HEK293 (cell line): ENCODE measurements at regions not wholly inside any gene's neighbourhood (a gene's known extent, or its start where the extent isn't known, plus 50 kb on each side); places are given as distances from the start of the nearest gene placed in this dataset.

Experiments
- CTCF ChIA-PET: fragments of 350-600 bp; formaldehyde crosslinking; extraction: SDS; loops from one replicate; lab custom pipeline; 2021; ENCODE audit warnings: antibody characterized with exemption; lab: Yijun Ruan, JAX
- POLR2A ChIA-PET: fragments of 300-600 bp; formaldehyde crosslinking; extraction: SDS; loops from one replicate; lab custom pipeline; 2020; ENCODE audit warnings: antibody characterized with exemption, inconsistent platforms; lab: Yijun Ruan, JAX
- H3K27ac ChIP-seq: fragments of 200-500 bp; sonication (Bioruptor generic); 2 replicates; pipeline ENCODE4 v1.5.1; 2014; ENCODE audit warnings: low read depth, low read length, control low read depth, inconsistent platforms; ENCODE audit errors: extremely low read depth
- H3K36me3 ChIP-seq, 2 experiments: fragments of 200-500 bp in 1 of 2; sonication (Bioruptor generic) in 1 of 2; 1 replicate in 1 of 2; 2 replicates in 1 of 2; pipeline ENCODE4 v1.5.1; 2014 to 2017; ENCODE audit warnings: inconsistent platforms in 2 of 2, low read length in 2 of 2; ENCODE audit not compliant: control insufficient read depth in 2 of 2, insufficient read depth in 1 of 2
- H3K4me1 ChIP-seq: fragments of 200-500 bp; sonication (Bioruptor generic); 2 replicates; pipeline ENCODE4 v1.5.1; 2014; ENCODE audit warnings: mild to moderate bottlenecking, low read length, inconsistent platforms; ENCODE audit not compliant: control insufficient read depth, insufficient read depth
- H3K4me3 ChIP-seq: 2 replicates; pipeline ENCODE4 v1.5.1; 2011; ENCODE audit warnings: low read depth, mild to moderate bottlenecking, control low read depth, low read length, moderate library complexity
- H3K9me3 ChIP-seq: fragments of 200-500 bp; sonication (Bioruptor generic); 2 replicates; pipeline ENCODE4 v1.5.1; 2014; ENCODE audit warnings: low read depth, low read length, inconsistent platforms; ENCODE audit not compliant: control insufficient read depth, insufficient read depth
- SP7 ChIP-seq: fragments of 450-650 bp; formaldehyde crosslinking; IDR thresholded peaks from 2 replicates; pipeline ENCODE4 v1.5.1; 2016; ENCODE audit warnings: missing biosample characterization, missing genetic modification characterization
- ZBTB20 ChIP-seq: fragments of 450-650 bp; formaldehyde crosslinking; IDR thresholded peaks from 2 replicates; pipeline ENCODE4 v1.5.1; 2016; ENCODE audit warnings: missing biosample characterization, missing genetic modification characterization
- ZNF16 ChIP-seq: fragments of 450-650 bp; formaldehyde crosslinking; IDR thresholded peaks from 2 replicates; pipeline ENCODE4 v1.5.1; 2016; ENCODE audit warnings: low read depth, missing biosample characterization, missing genetic modification characterization
- ZNF202 ChIP-seq: fragments of 450-650 bp; formaldehyde crosslinking; IDR thresholded peaks from 2 replicates; pipeline ENCODE4 v1.5.1; 2016; ENCODE audit warnings: missing biosample characterization, missing genetic modification characterization, borderline replicate concordance
- ZNF341 ChIP-seq: fragments of 450-650 bp; formaldehyde crosslinking; IDR thresholded peaks from 2 replicates; pipeline ENCODE4; 2016; ENCODE audit warnings: low read depth, missing biosample characterization, missing genetic modification characterization
- ZNF426 ChIP-seq: fragments of 450-650 bp; formaldehyde crosslinking; IDR thresholded peaks from 2 replicates; pipeline ENCODE4 v1.5.1; 2017; ENCODE audit warnings: missing biosample characterization, missing genetic modification characterization, mild to moderate bottlenecking, inconsistent platforms, moderate library complexity
- ZNF510 ChIP-seq: fragments of 450-650 bp; formaldehyde crosslinking; IDR thresholded peaks from 2 replicates; pipeline ENCODE4 v1.5.1; 2018; ENCODE audit warnings: mild to moderate bottlenecking, missing genetic modification characterization, missing biosample characterization; ENCODE audit not compliant: insufficient replicate concordance
- ZNF596 ChIP-seq: fragments of 450-650 bp; IDR thresholded peaks from 2 replicates; pipeline ENCODE4 v1.5.0; 2018; ENCODE audit warnings: missing biosample characterization, mild to moderate bottlenecking, missing genetic modification characterization, moderate library complexity
- ZNF621 ChIP-seq: fragments of 450-650 bp; formaldehyde crosslinking; IDR thresholded peaks from 2 replicates; pipeline ENCODE4 v1.5.1; 2017; ENCODE audit warnings: missing biosample characterization, missing genetic modification characterization
- ZNF677 ChIP-seq: fragments of 450-650 bp; IDR thresholded peaks from 2 replicates; pipeline ENCODE4 v1.5.0; 2018; ENCODE audit warnings: missing biosample characterization, mild to moderate bottlenecking, missing genetic modification characterization, moderate library complexity
- TF ChIP-seq, protein P1 (sequence below): fragments of 450-650 bp; formaldehyde crosslinking; IDR thresholded peaks from 2 replicates; pipeline ENCODE4 v1.5.1; 2016; ENCODE audit warnings: missing biosample characterization, missing genetic modification characterization
- TF ChIP-seq, protein P2 (sequence below): fragments of 450-650 bp; formaldehyde crosslinking; IDR thresholded peaks from 2 replicates; pipeline ENCODE4 v1.5.1; 2016; ENCODE audit warnings: missing biosample characterization, missing genetic modification characterization, low read depth
- TF ChIP-seq, protein P3 (sequence below): fragments of 450-650 bp; formaldehyde crosslinking; IDR thresholded peaks from 2 replicates; pipeline ENCODE4 v1.5.1; 2016; ENCODE audit warnings: missing biosample characterization, missing genetic modification characterization
- TF ChIP-seq, protein P4 (sequence below): fragments of 450-650 bp; IDR thresholded peaks from 2 replicates; pipeline ENCODE4 v1.5.1; 2018; ENCODE audit warnings: missing biosample characterization, missing genetic modification characterization
- TF ChIP-seq, protein P5 (sequence below): fragments of 450-650 bp; formaldehyde crosslinking; IDR thresholded peaks from 2 replicates; pipeline ENCODE4 v1.5.1; 2016; ENCODE audit warnings: missing biosample characterization, missing genetic modification characterization, low read depth

DNA sequence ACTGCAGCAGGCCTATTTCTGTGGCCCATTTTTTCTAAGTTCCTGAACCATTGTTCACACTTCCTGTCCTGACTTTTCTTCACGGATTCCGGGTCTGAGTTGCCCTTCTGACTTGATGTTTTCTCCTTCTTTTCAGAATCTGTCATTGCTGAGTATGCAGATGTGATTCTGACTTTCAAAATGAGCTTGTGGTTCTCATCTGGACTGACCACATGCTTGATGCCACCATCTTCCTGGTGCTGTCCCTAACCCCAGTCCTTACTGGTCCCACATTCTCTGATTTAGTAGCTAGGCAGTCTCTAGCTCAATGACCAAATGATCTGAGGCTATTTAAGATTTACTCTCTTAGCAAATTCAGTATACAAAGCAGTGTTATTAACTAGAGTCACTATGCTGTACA, 822.3 kb upstream of the TENM3 start (continued):
- TF ChIP-seq, protein P1, sequence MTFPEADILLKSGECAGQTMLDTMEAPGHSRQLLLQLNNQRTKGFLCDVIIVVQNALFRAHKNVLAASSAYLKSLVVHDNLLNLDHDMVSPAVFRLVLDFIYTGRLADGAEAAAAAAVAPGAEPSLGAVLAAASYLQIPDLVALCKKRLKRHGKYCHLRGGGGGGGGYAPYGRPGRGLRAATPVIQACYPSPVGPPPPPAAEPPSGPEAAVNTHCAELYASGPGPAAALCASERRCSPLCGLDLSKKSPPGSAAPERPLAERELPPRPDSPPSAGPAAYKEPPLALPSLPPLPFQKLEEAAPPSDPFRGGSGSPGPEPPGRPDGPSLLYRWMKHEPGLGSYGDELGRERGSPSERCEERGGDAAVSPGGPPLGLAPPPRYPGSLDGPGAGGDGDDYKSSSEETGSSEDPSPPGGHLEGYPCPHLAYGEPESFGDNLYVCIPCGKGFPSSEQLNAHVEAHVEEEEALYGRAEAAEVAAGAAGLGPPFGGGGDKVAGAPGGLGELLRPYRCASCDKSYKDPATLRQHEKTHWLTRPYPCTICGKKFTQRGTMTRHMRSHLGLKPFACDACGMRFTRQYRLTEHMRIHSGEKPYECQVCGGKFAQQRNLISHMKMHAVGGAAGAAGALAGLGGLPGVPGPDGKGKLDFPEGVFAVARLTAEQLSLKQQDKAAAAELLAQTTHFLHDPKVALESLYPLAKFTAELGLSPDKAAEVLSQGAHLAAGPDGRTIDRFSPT (tag by site-specific recombination) = no peak
- TF ChIP-seq ZNF341 (tag by site-specific recombination) (no peak), ZNF596 (tag by site-specific recombination) (no peak), ZNF426 (no peak), ZBTB20 (tag by site-specific recombination) (no peak), ZNF621 (tag by site-specific recombination) (no peak), ZNF677 (no peak), ZNF510 (tag by site-specific recombination) (no peak)
- TF ChIP-seq, protein P2, sequence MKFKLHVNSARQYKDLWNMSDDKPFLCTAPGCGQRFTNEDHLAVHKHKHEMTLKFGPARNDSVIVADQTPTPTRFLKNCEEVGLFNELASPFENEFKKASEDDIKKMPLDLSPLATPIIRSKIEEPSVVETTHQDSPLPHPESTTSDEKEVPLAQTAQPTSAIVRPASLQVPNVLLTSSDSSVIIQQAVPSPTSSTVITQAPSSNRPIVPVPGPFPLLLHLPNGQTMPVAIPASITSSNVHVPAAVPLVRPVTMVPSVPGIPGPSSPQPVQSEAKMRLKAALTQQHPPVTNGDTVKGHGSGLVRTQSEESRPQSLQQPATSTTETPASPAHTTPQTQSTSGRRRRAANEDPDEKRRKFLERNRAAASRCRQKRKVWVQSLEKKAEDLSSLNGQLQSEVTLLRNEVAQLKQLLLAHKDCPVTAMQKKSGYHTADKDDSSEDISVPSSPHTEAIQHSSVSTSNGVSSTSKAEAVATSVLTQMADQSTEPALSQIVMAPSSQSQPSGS = no peak
- TF ChIP-seq, protein P3, sequence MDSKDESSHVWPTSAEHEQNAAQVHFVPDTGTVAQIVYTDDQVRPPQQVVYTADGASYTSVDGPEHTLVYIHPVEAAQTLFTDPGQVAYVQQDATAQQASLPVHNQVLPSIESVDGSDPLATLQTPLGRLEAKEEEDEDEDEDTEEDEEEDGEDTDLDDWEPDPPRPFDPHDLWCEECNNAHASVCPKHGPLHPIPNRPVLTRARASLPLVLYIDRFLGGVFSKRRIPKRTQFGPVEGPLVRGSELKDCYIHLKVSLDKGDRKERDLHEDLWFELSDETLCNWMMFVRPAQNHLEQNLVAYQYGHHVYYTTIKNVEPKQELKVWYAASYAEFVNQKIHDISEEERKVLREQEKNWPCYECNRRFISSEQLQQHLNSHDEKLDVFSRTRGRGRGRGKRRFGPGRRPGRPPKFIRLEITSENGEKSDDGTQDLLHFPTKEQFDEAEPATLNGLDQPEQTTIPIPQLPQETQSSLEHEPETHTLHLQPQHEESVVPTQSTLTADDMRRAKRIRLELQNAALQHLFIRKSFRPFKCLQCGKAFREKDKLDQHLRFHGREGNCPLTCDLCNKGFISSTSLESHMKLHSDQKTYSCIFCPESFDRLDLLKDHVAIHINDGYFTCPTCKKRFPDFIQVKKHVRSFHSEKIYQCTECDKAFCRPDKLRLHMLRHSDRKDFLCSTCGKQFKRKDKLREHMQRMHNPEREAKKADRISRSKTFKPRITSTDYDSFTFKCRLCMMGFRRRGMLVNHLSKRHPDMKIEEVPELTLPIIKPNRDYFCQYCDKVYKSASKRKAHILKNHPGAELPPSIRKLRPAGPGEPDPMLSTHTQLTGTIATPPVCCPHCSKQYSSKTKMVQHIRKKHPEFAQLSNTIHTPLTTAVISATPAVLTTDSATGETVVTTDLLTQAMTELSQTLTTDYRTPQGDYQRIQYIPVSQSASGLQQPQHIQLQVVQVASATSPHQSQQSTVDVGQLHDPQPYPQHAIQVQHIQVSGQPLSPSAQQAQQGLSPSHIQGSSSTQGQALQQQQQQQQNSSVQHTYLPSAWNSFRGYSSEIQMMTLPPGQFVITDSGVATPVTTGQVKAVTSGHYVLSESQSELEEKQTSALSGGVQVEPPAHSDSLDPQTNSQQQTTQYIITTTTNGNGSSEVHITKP = no peak
- TF ChIP-seq, all 188 proteins: peak for 0

DNA sequence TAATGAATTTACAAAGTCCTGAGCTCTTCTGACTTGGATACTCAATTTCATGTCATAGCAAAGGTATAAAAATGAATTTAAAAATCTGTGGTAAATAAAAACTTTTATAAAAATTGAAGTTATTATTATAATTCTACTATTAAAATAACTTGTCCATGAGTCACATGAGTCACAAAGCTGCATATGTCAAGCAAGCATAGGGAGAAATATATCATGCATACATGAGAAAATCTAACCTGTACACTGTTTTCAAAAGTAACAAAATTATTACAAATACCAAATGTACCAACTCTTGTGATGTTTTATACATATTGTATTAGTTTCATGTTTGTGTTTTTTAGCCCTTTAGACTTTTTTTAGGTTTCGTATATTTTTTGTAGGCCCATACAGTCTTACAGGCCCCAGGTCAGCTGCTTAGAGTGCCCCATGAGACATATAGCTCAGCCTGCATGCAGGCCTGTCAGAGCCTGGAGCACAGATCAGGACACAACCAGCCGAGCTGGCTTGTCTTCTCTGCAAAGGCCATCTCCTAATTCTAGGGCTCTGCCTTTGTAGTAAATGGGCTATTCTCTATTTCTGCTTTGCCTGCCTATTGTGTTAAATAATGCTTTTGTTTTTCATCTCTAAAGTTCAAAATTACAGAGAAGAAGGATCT, 818.7 kb upstream of the TENM3 start:
- no peaks in the 10 kb centered on the region for H3K36me3 ChIP-seq
- ChIA-PET CTCF (no interaction called here), POLR2A (no interaction called here)
- no peaks in the 10 kb centered on the region for H3K9me3 ChIP-seq
- TF ChIP-seq, protein P4, sequence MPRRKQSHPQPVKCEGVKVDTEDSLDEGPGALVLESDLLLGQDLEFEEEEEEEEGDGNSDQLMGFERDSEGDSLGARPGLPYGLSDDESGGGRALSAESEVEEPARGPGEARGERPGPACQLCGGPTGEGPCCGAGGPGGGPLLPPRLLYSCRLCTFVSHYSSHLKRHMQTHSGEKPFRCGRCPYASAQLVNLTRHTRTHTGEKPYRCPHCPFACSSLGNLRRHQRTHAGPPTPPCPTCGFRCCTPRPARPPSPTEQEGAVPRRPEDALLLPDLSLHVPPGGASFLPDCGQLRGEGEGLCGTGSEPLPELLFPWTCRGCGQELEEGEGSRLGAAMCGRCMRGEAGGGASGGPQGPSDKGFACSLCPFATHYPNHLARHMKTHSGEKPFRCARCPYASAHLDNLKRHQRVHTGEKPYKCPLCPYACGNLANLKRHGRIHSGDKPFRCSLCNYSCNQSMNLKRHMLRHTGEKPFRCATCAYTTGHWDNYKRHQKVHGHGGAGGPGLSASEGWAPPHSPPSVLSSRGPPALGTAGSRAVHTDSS (tag by site-specific recombination) = no peak
- TF ChIP-seq ZNF202 (no peak), ZNF16 (no peak), SP7 (tag by site-specific recombination) (no peak)
- TF ChIP-seq, protein P5, sequence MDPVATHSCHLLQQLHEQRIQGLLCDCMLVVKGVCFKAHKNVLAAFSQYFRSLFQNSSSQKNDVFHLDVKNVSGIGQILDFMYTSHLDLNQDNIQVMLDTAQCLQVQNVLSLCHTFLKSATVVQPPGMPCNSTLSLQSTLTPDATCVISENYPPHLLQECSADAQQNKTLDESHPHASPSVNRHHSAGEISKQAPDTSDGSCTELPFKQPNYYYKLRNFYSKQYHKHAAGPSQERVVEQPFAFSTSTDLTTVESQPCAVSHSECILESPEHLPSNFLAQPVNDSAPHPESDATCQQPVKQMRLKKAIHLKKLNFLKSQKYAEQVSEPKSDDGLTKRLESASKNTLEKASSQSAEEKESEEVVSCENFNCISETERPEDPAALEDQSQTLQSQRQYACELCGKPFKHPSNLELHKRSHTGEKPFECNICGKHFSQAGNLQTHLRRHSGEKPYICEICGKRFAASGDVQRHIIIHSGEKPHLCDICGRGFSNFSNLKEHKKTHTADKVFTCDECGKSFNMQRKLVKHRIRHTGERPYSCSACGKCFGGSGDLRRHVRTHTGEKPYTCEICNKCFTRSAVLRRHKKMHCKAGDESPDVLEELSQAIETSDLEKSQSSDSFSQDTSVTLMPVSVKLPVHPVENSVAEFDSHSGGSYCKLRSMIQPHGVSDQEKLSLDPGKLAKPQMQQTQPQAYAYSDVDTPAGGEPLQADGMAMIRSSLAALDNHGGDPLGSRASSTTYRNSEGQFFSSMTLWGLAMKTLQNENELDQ (tag by site-specific recombination) = no peak
- TF ChIP-seq, protein P3 = no peak
- H3K27ac ChIP-seq = no peak overlapping the region
- no peak overlapping the region for H3K4me3 ChIP-seq
- H3K4me1 ChIP-seq = no peaks in the 10 kb centered on the region
